Hepatic stellate cell (primary cell): ENCODE measurements at regions not wholly inside any gene's neighbourhood (a gene's known extent, or its start where the extent isn't known, plus 50 kb on each side); places are given as distances from the start of the nearest gene placed in this dataset.
"Not testable (repeated sequence)": the region's sequence is repeated elsewhere in the genome, so short reads cannot be mapped to it uniquely, and the experiment has no call there.

Experiments
- DNase-seq: peaks from one replicate; pipeline ENCODE4 v3.0.0; 2011; ENCODE audit warnings: low spot score

DNA sequence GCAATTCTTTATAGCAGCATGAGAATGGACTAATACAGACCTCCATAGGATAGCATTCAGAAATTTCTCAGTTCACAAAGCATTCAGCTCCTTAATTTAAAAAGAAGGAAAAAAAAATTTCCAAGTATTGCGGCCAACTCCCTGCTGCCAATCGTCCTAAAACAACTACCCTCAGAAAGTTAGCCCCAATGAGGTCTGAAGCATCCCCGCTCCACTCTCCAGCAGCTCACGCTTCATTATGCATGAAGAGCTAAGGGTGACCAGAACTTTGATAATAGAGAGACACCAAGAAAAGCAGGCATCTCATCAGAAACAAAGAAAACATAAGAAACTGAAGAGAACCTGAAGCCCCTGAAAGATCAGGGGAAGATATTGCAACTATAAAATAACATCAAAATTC is 172.8 kb upstream of the NUDT4 start:
- DNase-seq: no peak

DNA sequence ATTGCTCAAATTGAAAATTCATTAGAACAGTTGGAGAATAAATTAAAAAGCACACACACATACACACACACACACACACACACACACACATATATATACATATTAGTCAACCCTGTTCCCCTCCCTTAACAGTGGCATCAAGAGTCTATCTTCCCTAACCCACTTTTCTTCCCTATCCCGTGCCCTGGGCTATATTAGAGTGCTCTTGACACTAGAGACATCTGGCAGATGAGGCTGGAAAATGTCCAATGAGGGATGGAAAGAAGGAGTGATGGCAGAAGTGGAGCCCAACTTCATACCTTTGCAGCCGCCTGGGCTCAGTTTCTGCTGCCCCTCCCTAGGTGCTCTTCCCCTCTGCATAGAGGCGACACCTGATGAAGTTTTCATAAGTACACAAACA is 172.4 kb upstream of the NUDT4 start:
- no peak for DNase-seq

DNA sequence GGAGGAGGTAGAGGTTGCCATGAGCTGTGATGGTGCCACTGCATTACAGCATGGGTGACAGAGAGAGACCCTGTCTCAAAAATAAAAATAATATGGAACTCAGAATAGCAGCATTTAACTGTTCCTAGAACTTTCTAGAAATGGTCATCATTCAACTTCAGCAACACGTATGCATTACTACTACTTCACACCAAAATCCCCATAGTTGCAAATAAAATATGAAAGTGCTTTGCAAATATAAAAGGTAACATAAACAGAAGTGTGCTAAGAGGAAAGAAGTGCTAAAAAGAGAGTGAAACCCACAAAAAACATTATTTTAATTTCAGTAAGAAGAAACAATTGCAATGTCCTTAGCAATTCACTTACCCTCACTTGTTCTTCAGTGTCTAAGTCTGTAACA is 169.7 kb upstream of the NUDT4 start:
- no peak for DNase-seq

DNA sequence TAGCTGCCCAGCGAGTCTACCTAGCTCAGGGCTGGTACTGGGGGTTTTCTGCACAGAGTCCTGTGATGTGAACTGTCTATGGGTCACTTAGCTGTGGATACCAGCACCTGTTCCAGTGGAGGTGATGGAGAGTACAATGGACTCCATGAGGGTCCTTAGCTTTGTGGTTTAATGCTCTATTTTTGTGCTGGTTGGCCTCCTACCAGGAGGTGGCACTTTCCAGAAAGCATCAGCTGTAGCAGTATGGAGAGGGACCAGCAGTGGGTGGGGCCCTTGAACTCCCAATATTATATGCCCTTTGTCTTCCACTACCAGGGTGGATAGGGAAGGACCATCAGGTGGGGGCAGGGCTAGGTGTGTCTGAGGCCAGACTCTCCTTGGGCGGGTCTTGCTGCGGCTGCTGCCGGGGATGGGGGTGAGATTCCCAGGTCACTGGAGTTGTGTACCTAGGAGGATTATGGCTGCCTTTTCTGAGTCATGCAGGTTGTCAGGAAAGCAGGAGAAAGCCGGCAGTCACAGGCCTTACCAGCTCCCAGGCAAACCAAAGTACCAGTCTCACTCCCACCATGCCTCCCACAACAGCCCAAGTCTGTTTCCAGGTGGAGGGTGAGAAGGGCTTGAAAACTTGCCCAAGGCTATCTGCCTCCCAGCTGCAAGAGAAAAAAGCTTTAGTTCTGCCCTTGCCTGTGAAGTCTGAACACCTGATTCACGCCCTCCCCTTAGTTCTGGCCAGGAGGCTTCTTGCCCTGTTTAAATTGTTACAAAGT is 163.0 kb upstream of the NUDT4 start:
- no peak for DNase-seq

DNA sequence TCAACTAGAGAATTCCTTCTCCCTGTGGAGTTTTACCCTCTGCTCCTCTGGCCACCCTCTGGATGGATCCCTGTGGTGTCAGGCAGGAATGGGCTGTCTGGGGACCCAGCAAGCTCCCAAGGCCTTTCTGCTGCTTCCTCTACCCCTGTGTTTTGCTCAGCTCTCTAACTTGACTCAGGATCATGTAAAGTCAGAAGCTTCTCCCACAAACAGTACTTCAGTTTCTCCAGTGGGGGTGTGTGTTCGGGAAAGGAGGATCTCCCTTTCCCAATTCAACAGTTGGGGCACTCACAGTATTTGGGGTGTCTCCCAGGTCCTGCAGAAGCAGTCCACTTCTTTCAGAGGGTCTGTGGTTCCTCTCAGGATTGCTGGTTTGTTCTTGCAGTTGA is 162.4 kb upstream of the NUDT4 start:
- no peak for DNase-seq

DNA sequence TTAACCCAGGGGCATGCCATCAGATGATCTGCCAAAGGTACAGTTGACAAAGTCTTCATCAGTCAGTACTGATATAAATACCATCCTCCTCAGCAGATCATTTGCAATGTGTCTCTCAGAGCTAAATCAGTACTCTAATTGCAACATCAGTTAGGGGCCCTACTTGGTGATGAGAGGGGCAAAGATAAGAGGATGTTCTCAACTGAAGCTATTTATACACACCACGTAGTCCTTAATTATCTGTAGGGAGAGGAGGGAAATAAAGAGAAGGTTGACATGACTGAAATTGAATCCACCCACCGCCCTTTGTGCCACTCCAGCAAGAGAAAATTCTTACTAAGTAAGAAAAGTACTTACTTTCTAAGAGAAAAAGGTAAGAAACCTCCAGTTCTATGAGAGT is 157.8 kb upstream of the NUDT4 start:
- no peak for DNase-seq

DNA sequence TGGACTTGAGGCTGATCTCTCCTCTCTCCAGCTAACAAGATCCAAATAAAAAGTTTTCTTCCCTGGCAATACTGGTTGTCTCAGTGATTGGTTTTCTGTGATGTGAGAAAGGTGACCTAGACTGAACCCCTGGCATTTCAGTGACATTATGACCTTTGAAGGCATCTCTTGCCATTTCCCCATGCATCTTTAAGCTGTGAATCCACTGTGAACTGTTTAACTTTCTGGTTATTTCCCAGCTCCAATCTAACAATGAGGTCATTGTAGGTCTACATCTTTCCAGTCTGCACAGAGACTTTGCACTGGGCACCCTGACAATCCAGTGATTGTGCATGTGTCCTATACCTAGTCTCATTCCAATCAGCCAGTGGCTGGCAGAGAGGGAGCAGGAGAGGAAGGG is 155.9 kb upstream of the NUDT4 start:
- DNase-seq: no peak

DNA sequence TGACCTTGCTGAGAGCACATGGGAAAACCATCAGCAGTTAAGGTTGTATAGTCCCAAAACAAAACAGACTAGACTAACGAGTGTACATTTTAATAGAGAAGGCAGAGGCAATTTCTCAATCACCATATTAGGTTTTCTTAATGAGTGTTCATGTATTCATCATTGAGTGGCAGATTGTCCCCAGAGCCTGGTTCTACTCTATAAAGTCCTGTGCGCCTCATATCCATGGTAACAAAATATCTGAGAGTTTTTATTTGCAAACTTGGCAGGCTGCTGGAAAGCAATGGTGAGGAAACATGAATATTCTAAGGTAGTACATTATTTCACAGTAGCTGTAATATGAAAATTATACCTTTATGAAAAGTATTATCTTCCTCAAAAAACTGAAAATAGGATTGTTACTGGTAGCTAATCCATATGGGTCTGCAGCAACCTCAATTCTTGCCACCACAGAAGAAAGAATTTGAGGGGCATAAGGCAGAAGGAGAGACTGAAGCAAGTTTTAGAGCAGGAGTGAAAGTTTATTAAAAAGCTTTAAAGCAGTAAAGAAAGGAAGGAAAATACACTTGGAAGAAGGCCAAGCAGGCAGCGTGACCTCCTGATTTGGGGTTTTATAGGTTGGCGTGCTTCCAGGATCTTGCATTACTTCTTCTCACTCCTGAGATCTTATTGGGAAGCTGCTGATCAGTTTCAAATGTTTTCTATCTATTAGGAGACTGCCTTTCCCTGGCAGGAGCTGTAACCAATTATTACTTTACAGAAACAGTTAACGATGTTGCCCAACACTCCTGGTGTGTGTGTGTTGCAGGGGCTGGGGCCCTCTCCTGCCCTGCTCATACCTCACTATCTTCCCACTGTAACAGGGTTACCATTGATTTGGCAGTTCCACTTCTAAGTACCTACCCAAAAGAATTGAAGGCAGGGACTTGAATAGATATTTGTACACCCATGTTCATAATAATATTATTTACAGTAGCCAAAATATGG is 154.0 kb upstream of the NUDT4 start:
- no peak for DNase-seq

DNA sequence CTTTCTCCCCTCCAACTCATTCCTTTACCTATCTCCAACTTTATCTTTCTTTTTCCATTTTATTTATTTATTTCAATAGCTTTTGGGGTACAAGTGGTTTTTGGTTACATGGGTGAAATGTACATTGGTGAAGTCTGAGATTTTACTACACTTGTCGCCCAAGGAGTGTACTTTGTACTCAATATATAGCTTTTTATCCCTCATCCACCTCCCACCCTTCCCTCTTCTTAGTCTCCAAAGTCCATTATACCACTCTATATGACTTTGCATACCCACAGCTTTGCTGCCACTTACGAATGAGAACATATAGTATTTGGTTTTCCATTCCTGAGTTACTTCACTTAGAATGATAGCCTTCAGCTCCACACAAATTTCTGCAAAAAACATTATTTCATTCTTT is 152.6 kb upstream of the NUDT4 start:
- no peak for DNase-seq

DNA sequence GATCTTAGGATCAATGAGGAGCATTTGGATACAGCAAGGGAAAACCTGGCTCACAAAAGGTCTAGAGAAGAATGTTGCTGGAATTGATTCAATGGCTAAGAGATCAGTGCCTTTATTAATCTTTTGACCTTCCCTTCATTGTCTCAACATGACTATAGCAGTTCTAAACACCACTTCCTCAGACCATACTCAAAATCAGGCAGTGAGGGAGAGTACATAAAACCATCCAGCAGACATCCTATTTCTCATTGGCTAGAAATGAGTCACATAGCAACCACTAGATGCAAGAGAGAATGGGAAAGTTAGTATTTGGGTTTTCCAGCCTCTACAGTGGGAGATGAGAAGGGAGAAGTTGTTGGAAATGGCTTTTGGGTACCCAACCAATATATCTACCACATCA is 151.4 kb upstream of the NUDT4 start:
- DNase-seq: no peak

DNA sequence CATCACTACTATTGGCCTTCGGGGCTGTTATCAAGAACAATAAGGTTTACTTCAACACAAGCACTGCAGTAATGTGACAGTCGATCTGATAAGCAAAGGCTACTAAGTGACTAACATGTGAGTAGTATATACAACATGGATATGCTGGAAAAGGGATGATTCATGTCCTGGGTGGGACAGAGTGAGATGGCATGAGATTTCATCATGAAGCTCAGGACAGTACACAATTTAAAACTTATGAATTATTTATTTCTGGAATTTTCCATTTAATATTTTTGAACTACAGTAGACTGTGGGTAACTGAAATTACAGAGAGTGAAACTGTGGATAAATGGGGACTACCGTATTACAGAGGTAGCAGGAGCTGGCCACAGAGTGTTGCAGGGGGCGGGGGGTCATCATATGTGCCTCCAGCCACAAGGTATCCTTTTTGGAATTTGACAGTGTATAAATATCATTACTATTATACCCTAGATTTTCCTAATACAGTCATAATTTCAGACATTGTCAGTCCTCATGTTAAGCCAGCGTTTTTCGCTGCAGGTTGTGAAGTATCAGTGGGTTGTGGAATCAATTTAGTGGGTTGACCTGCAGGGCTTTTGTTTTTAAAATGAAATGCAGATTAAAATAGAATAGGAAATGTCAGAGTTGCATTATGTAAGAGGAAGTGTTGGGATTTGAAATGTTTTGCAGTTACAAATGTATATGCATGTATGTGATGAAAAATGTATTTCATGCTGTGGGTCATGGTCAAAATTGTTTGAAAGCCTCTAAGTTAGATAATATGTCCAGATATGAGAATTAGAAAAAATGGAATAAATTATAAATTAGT is 148.0 kb upstream of the NUDT4 start:
- DNase-seq: peak; percentile 71

DNA sequence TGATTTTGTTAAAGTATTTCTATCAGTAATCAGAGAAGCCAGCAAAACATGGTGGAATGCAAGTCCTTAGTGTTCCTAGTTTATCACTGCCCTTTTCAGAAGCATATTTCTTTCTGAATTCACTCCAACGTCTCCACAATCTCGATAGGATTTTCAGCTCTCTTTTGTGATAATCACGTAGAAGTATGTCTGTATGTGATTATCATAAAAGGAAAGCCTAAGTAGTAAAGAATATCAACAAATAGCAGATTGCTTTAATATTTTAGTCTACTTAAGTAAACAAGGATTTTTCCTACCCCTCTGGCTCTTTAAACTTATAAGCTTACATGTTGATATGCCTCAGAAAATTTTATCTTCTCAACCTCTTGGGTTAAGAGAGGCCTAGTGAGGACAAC is 147.4 kb upstream of the NUDT4 start:
- no peak for DNase-seq

DNA sequence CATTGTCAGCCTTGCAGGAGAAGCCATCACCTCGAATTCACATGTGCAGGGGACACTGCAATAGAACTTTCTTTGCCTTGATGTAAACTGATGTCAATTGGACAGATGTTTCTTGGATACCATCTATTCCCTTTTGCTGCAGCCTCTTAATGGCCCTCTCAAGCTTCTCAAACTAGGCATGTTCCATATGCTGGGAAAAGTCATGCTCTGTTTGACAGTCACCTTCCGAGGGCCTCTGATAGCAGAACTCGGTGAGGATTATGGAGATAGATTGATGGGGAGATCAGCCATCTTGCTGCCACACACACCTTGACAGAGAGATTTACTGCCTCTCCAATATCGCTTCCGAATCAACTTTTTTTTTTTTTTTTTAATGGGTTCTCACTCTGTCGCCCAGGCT is 145.8 kb upstream of the NUDT4 start:
- no peak for DNase-seq

DNA sequence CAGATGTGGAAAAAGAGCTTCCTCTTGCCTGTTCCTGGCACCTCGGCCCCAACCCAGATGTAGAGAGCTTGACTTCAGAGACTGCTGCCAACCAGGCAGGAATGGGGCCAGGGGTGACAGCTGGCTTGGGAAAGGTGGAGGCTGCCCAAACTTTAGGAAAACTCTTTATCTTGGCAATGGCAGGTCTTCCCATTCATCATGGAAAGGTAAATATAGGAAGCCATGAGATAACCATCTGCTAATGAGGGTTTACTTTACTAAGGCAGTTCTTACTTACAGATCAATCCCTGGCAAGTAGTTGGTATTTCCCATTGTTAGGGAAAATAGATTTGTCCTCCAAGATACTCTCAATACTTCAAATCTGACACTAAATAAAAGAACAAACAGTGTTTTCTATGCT is 143.1 kb upstream of the NUDT4 start:
- DNase-seq: no peak

DNA sequence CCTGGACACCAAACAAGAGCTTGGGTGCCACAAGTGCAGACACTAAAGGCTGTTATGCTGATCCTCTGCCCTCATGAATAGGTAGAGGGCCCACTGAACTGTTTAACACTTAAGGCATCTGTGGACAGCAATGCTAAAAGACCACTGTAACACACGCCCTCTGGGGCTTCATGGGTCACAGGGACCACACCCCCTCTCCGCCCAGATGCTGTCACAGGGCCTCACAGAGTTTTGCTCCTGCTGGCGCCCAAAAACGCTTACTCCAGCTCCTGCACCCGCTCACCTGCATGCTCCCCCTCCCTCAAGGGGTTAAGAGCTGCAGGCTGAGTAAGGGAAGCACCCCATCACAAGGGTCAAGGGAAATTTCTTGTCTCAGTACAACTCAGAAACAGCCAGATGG is 141.8 kb upstream of the NUDT4 start:
- no peak for DNase-seq

DNA sequence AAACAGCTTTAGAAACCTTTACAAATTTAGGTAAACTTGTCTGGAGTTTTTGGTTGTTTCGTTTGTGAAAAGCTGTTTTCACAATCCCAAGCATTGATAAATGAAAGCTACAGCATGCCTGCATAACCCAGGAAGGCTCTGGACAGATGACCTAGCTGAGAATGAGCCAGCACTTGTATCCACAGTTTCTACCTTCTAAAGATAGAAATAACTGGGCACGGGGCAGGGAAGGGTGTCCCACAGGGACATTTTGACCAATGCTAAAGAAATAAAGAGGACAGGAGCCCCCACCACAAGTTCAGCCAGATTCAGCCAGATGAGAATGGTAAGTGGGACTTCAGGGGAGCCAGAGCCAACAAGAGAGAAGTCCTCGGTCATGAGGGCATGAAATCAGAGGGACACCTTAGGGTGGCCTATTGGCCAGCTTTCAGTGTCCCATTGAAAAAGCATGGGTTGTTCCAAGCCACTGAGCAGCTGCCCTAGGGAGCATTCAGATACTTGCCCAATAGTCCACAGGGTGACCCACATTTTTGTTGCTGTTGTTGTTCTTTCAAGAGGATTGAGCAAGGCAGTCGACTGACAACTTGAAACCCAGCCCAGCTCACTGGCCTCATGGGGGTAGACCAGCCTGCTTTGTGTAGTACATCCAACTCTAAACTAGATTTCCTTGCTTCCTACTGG is 140.3 kb upstream of the NUDT4 start:
- no peak for DNase-seq

DNA sequence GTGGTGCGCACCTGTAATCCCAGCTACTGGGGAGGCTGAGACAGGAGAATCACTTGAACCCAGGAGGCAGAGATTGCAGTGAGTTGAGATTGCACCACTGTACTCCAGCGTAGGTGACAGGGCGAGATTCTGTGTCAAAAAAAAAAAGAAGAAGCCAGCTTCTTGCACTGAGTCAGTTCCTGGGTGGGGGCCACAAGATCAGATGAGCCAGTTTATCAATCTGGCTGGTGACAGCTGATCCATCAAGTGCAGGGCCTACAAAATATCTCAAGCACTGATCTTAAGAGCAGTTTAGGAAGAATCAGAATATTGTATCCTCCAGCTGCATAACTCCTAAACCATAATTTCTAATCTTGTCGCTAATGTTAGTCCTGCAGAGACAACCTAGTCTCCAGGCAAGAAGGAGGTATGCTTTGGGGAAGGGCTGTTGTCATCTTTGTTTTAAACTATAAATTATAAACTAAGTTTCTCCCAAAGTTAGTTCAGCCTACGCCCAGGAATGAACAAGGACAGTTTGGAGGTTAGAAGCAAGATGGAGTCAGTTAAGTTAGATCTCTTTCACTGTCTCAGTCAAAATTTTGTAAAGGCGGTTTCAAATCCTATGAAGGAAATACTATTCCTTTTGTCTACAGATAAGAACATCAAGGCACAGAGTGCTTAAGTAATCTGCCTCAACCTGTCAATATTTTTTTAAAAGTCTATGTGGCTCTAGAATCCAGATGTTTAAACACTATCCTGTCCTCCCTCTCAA is 139.0 kb upstream of the NUDT4 start:
- DNase-seq: not testable (repeated sequence)

DNA sequence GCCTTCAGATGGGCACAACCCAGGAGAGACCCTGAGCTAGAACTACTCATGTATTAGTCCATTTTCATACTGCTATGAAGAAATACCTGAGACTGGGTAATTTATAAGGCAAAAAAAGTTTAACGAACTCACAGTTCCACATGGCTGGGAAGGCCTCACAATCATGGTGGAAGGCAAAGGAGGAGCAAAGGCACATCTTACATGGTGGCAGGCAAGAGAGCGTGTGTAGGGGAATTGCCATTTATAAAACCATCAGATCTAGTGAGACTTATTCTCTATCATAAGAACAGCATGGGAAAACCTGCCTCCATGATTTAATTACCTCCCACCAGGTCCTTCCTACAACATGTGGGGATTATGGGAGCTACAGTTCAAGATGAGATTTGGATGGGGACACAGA is 137.9 kb upstream of the NUDT4 start:
- DNase-seq: not testable (repeated sequence)

DNA sequence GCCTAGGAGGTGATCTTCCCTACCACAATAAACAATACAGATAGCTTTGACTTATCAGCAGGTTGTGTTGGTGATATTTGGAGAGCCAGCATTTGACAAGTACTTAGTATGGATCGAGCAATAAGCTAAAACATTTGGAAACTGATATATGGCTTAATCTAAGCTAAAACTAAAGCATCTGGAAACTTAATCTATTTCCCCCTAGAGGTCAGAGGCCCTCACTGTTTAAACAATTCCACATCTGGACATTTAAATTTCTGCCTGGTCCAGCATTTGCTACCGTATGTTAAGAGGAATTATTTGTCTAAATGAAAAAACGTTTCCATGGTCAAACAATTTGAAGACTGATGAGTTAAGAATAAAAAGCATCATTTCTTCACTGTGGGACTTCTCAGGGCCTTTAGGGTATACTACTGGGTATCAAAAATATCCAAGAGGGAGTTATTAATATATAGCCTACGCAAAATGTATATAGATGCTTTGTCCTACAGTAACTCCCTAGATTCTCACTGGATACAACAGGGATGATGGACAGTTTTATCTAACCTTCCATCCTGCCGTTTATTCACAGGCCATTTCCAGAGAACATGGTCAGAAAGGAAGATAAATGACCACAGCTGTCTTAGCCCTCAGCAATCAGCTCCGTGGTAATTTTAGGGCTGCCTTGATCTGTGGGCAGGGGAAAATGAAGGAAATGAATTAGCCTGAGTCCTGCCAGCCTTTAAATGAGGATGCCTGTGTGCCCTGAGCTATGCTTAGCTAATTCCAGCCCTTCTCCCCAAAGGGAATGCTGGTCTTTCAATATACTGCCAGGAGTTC is 135.4 kb upstream of the NUDT4 start:
- DNase-seq: no peak

DNA sequence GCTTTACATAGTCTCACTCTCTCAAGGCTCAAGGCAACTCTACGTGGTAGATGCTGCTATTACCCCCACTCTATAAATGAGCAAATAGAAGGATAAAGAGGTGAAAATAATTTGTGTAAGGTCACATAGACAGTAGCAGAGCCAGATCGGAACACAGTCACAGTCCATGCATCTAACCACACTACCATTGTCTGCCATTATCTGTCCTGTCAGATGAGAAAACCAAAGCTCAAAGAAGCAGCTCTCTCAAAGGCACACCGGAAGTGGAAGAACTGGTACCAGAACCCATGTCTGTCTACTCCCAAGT is 134.4 kb upstream of the NUDT4 start:
- DNase-seq: no peak
